CD14-positive monocyte (primary cell): ENCODE measurements at regions not wholly inside any gene's neighbourhood (a gene's known extent, or its start where the extent isn't known, plus 50 kb on each side); places are given as distances from the start of the nearest gene placed in this dataset.

Experiments
- DNase-seq, 3 donors: peaks; one replicate each; pipeline ENCODE4 v3.0.0-alpha.2; 2011 to 2022
- H2AFZ ChIP-seq: 2 replicates; pipeline ENCODE4 v1.6.0; 2012; ENCODE audit warnings: mild to moderate bottlenecking, low read depth, low read length, inconsistent platforms; ENCODE audit not compliant: insufficient read depth, poor library complexity, severe bottlenecking
- H3K27ac ChIP-seq, 2 donors: 1 replicate in 1 of 2; 2 replicates in 1 of 2; pipeline ENCODE4 v1.5.1; 2012 to 2013; ENCODE audit warnings: low read length in 2 of 2, control low read depth in 1 of 2, inconsistent platforms in 1 of 2, low read depth in 1 of 2, mild to moderate bottlenecking in 1 of 2
- H3K27me3 ChIP-seq, 2 donors: one replicate each; pipeline versions ENCODE4 v1.6.0 to v1.6.1; 2011 to 2013; ENCODE audit warnings: low read length in 2 of 2; ENCODE audit not compliant: control insufficient read depth in 2 of 2, insufficient read depth in 2 of 2
- H3K36me3 ChIP-seq, 2 donors: replicated peaks in 1 of 2; 1 replicate in 1 of 2; 2 replicates in 1 of 2; pipeline versions ENCODE4 v1.5.1 to v1.6.1; 2012 to 2013; ENCODE audit warnings: low read length in 2 of 2, control low read depth in 1 of 2, inconsistent platforms in 1 of 2, mild to moderate bottlenecking in 1 of 2; ENCODE audit not compliant: insufficient read depth in 2 of 2, control insufficient read depth in 1 of 2
- H3K4me1 ChIP-seq, 2 donors: 1 replicate in 1 of 2; 2 replicates in 1 of 2; pipeline versions ENCODE4 v1.5.1 to v1.6.1; 2012 to 2013; ENCODE audit warnings: low read length in 2 of 2, control low read depth in 1 of 2, inconsistent platforms in 1 of 2, mild to moderate bottlenecking in 1 of 2, moderate library complexity in 1 of 2; ENCODE audit not compliant: insufficient read depth in 2 of 2, control insufficient read depth in 1 of 2
- H3K4me2 ChIP-seq: replicated peaks from 2 replicates; pipeline ENCODE3; 2012; ENCODE audit warnings: low read length, moderate library complexity, mild to moderate bottlenecking; ENCODE audit not compliant: poor library complexity, severe bottlenecking; ENCODE audit errors: extremely low read depth
- H3K4me3 ChIP-seq, 3 experiments: fragments of 200-600 bp in 1 of 3; sonication (generic) in 1 of 3; replicated peaks in 1 of 3; 1 replicate in 2 of 3; 2 replicates in 1 of 3; pipeline ENCODE4 v1.5.1; 2011 to 2013; ENCODE audit warnings: low read length in 3 of 3, mild to moderate bottlenecking in 3 of 3, control low read depth in 2 of 3, low read depth in 2 of 3, inconsistent platforms in 1 of 3, moderate library complexity in 1 of 3
- H3K79me2 ChIP-seq: 2 replicates; pipeline ENCODE4 v1.6.0; 2012; ENCODE audit warnings: mild to moderate bottlenecking, control low read depth, inconsistent platforms, low read length, moderate library complexity; ENCODE audit not compliant: insufficient read depth
- H3K9ac ChIP-seq: 2 replicates; pipeline ENCODE4 v1.6.0; 2017; ENCODE audit warnings: low read length, mild to moderate bottlenecking; ENCODE audit not compliant: insufficient read depth, poor library complexity, severe bottlenecking
- H3K9me3 ChIP-seq, 2 donors: replicated peaks in 1 of 2; 1 replicate in 1 of 2; 2 replicates in 1 of 2; pipeline versions ENCODE4 v1.5.1 to v1.6.1; 2012 to 2013; ENCODE audit warnings: low read length in 2 of 2, control low read depth in 1 of 2; ENCODE audit not compliant: control insufficient read depth in 1 of 2, insufficient read depth in 1 of 2
- H4K20me1 ChIP-seq: 2 replicates; pipeline ENCODE4 v1.6.0; 2012; ENCODE audit warnings: mild to moderate bottlenecking, low read length, control low read depth, moderate library complexity; ENCODE audit not compliant: insufficient read depth
- H3K27ac Mint-ChIP-seq, 7 donors: one replicate each; pipeline ENCODE4 v1.8.0; 2020; ENCODE audit warnings: mild to moderate bottlenecking in 7 of 7, mixed read lengths in 7 of 7, moderate library complexity in 6 of 7, inconsistent platforms in 2 of 7
- H3K27me3 Mint-ChIP-seq, 3 donors: one replicate each; pipeline ENCODE4 v1.8.0; 2021 to 2022; ENCODE audit warnings: low read depth in 3 of 3, mild to moderate bottlenecking in 3 of 3, mixed read lengths in 3 of 3, moderate library complexity in 3 of 3, inconsistent platforms in 1 of 3
- H3K36me3 Mint-ChIP-seq, 2 donors: one replicate each; pipeline ENCODE4 v1.8.0; 2020; ENCODE audit warnings: mixed read lengths in 2 of 2, inconsistent platforms in 1 of 2, mild to moderate bottlenecking in 1 of 2
- H3K4me1 Mint-ChIP-seq: one replicate; pipeline ENCODE4 v1.8.0; 2020; ENCODE audit warnings: mild to moderate bottlenecking, mixed read lengths
- H3K4me3 Mint-ChIP-seq, 2 donors: one replicate each; pipeline ENCODE4 v1.8.0; 2020; ENCODE audit warnings: mild to moderate bottlenecking in 2 of 2, mixed read lengths in 2 of 2, moderate library complexity in 1 of 2
- H3K9me3 Mint-ChIP-seq, 7 donors: one replicate each; pipeline ENCODE4 v1.8.0; 2020 to 2022; ENCODE audit warnings: mixed read lengths in 7 of 7, mild to moderate bottlenecking in 6 of 7, moderate library complexity in 6 of 7, inconsistent platforms in 2 of 7
- CTCF ChIP-seq: fragments of 200-600 bp; IDR thresholded peaks from one replicate; pipeline ENCODE4 v1.8.0; 2022; ENCODE audit warnings: antibody characterized with exemption, mild to moderate bottlenecking
- WGBS: methylation state at CpG from one replicate; pipeline ENCODE4 v1.1.5; 2013; ENCODE audit warnings: missing lambda C conversion rate; ENCODE audit not compliant: insufficient coverage; 5-methylcytosine and 5-hydroxymethylcytosine counted together
- intact Hi-C, 2 donors: fragments of 100-400 bp; cut with micrococcal nuclease; formaldehyde crosslinking; loops; one replicate each; pipeline versions ENCODE4 v1.15.0 to v1.15.1; 2023

GRCh38 chr11:92461447-92461846, 236.8 kb downstream of the FAT3 start:
- Mint-ChIP-seq H3K4me1 (no peaks in the 10 kb centered on the region), H3K27ac (no peak overlapping the region), H3K9me3 (peaks cover 0 to 14% (median 3%) of the 10 kb centered on the region in 7 donors), H3K27me3 (peaks cover 0 to 1% (median 0%) of the 10 kb centered on the region in 3 donors), H3K4me3 (no peak overlapping the region), H3K36me3 (no peaks in the 10 kb centered on the region)
- no peak overlapping the region for H3K4me2 ChIP-seq
- H3K36me3 ChIP-seq, result no peaks in the 10 kb centered on the region
- H3K79me2 ChIP-seq, result no peaks in the 10 kb centered on the region
- H2AFZ ChIP-seq, result no peak overlapping the region
- no peak for DNase-seq
- no peak overlapping the region for H3K27ac ChIP-seq
- H3K9ac ChIP-seq, result no peak overlapping the region
- H3K9me3 ChIP-seq, result no peaks in the 10 kb centered on the region
- no peak overlapping the region for H3K4me3 ChIP-seq
- TF ChIP-seq CTCF, result no peak
- H3K27me3 ChIP-seq, result no peaks in the 10 kb centered on the region
- no peaks in the 10 kb centered on the region for H4K20me1 ChIP-seq
- intact Hi-C loops, result no loop called here
- no peaks in the 10 kb centered on the region for H3K4me1 ChIP-seq
- WGBS, result 93% methylated on average over 1 of the region's 3 CpGs

GRCh38 chr11:92462821-92463220, 238.2 kb downstream of the FAT3 start:
- Histone ChIP-seq H3K27ac (no peak overlapping the region), H3K4me2 (no peak overlapping the region), H3K36me3 (no peaks in the 10 kb centered on the region), H4K20me1 (no peaks in the 10 kb centered on the region), H3K27me3 (no peaks in the 10 kb centered on the region), H3K79me2 (no peaks in the 10 kb centered on the region), H3K4me1 (no peaks in the 10 kb centered on the region), H2AFZ (no peak overlapping the region), H3K4me3 (no peak overlapping the region), H3K9ac (no peak overlapping the region), H3K9me3 (no peaks in the 10 kb centered on the region)
- no CpG with 5 or more reads among the region's 1 CpG for WGBS
- H3K36me3 Mint-ChIP-seq, result no peaks in the 10 kb centered on the region
- TF ChIP-seq CTCF, result no peak
- H3K27ac Mint-ChIP-seq, result no peak overlapping the region
- H3K4me3 Mint-ChIP-seq, result no peak overlapping the region
- intact Hi-C loops, result no loop called here
- DNase-seq, result no peak
- peaks cover 0 to 14% (median 3%) of the 10 kb centered on the region in 7 donors for H3K9me3 Mint-ChIP-seq
- peaks cover 0 to 1% (median 0%) of the 10 kb centered on the region in 3 donors for H3K27me3 Mint-ChIP-seq
- H3K4me1 Mint-ChIP-seq, result no peaks in the 10 kb centered on the region
